ENCODE measurements at regions not wholly inside any gene's neighbourhood (a gene's known extent, or its start where the extent isn't known, plus 50 kb on each side); places are given as distances from the start of the nearest gene placed in this dataset.

DNA sequence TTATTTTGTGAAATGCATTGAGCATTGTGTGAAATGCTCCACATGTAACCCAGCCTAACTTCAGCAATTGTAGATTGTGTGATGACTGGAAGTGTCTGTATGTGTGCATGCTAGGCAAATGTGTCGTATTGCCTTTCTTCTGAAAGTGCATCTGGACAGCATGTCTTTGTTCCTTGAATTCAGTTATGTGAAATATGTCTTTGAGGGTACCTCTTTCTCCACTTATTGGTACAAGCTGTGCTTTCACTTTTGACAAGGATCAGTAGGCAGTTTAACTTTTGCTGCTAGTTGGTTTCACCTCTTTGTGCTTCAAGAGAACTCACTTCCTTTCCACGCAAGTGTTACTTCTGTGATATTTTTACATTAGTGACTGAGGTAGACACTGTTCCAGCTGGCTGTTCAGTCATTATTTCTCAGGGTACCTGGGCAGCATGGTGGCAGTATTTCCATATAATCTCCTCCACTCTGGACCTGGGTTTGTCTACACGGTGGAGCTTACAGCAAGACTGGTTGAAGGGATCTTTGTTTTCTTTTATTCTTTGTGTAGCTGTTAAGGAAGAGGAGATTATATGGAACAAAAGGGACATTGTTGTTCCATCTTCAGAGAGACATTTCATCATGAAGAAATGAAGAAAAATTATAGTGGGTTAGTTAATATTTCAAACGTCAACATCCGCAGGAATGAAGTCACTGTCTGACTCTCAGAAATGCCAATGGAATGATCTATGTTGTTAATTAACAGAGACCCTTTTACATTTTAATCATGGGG lies 175.4 kb downstream of the UTRN start:
- no peaks in the 10 kb centered on the region for H3K27me3 ChIP-seq
- H3K27ac ChIP-seq = peak overlapping the region in 1 of 2 donors; percentile 5
- TF ChIP-seq POLR2A (IDR thresholded peaks at IDR 0.05) = no peak
- TF ChIP-seq, protein P1, sequence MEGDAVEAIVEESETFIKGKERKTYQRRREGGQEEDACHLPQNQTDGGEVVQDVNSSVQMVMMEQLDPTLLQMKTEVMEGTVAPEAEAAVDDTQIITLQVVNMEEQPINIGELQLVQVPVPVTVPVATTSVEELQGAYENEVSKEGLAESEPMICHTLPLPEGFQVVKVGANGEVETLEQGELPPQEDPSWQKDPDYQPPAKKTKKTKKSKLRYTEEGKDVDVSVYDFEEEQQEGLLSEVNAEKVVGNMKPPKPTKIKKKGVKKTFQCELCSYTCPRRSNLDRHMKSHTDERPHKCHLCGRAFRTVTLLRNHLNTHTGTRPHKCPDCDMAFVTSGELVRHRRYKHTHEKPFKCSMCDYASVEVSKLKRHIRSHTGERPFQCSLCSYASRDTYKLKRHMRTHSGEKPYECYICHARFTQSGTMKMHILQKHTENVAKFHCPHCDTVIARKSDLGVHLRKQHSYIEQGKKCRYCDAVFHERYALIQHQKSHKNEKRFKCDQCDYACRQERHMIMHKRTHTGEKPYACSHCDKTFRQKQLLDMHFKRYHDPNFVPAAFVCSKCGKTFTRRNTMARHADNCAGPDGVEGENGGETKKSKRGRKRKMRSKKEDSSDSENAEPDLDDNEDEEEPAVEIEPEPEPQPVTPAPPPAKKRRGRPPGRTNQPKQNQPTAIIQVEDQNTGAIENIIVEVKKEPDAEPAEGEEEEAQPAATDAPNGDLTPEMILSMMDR (IDR thresholded peaks at IDR 0.05) = no peak
- no peak for DNase-seq
- H3K36me3 ChIP-seq (ENCODE audit: low read depth, missing control alignments) = peaks cover 3% of the 10 kb centered on the region
- no peak overlapping the region for H3K4me3 ChIP-seq
- H3K4me1 ChIP-seq = no peaks in the 10 kb centered on the region
- no peaks in the 10 kb centered on the region for H3K9me3 ChIP-seq
- WGBS, 2 donors = 67 to 70% methylated on average over 5 of the region's 5 CpGs
- intact Hi-C loops (cut with DNase I; ENCODE audit: low total_unique reads) = no loop called here

DNA sequence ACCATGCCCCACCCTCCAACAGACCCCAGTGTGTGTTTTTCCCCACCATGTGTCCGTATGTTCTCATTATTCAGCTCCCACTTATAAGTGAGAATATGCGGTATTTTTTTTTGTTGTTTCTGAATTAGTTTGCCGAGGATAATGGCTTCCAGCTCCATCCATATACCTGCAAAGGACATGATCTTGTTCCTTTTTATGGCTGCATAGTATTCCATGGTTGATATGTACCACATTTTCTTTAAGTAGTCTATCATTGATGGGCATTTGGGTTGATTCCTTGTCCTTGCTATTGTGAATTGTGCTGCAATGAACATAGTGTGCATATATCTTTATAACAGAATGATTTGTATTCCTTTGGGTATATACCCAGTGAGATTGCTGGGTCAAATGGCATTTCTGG lies 176.9 kb downstream of the UTRN start:
- intact Hi-C loops (cut with DNase I; ENCODE audit: low total_unique reads) = no loop called here
- TF ChIP-seq, protein P1 (IDR thresholded peaks at IDR 0.05) = no peak
- no peak for TF ChIP-seq POLR2A (IDR thresholded peaks at IDR 0.05)
- 92 to 96% methylated on average over 3 of the region's 3 CpGs for WGBS, 2 donors
- Histone ChIP-seq H3K27ac (no peak overlapping the region), H3K9me3 (no peaks in the 10 kb centered on the region), H3K36me3 (ENCODE audit: low read depth, missing control alignments) (peaks cover 3% of the 10 kb centered on the region), H3K4me1 (no peaks in the 10 kb centered on the region), H3K27me3 (no peaks in the 10 kb centered on the region), H3K4me3 (no peak overlapping the region)
- no peak for DNase-seq

DNA sequence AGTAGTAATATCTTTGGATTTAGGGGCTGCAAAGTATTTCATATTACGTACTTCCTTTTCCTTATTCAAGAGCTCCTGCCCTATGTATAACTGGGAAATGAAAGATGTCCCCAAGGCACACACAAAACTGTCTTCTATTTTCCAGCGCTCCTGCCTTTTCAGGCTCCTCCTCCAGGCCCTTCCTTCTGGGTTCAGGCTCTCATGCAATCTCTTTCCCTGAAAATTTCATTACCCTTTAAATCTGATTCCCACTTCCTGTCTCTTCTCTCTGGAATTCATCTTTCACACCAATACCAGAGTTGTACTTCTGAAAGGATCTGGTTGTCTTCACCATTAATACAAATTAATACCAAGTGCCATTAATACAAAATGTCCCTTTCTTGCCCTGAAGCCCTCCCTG lies 181.6 kb downstream of the UTRN start:
- Histone ChIP-seq H3K27me3 (no peaks in the 10 kb centered on the region), H3K9me3 (no peaks in the 10 kb centered on the region), H3K36me3 (ENCODE audit: low read depth, missing control alignments) (peaks cover 3% of the 10 kb centered on the region), H3K4me3 (no peak overlapping the region), H3K27ac (no peak overlapping the region), H3K4me1 (no peaks in the 10 kb centered on the region)
- WGBS, 2 donors = 83 to 90% methylated on average over 2 of the region's 2 CpGs
- TF ChIP-seq, protein P1 (IDR thresholded peaks at IDR 0.05) = no peak
- no peak for TF ChIP-seq POLR2A (IDR thresholded peaks at IDR 0.05)
- no peak for DNase-seq
- intact Hi-C loops (cut with DNase I; ENCODE audit: low total_unique reads) = no loop called here

DNA sequence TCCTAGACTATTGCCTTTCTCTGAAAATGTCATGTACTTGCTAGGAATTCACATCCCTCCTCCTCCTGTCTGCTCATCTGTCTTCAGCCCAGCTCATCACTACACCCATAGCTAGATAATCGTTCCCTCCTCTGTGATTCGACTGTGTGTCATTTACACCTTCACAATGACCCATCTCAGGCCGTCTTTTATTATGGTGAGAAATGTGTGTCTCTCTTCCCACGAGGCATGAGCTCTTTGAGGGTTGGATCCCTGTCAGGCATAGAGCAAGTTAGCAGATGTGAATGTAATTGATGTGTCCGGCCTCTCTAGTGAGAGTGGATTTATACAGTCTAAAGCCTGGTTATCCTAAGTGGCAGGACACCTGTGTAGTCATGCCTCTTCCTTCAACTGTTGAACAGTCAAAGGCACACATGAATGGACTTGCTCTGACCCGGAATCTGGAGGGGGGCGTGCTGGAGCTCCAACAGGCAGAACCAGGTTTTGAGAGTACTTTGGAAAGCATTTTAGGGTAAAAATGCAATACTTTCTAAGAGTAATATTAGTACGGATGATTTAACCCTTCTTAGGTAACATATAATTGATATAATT lies 182.1 kb downstream of the UTRN start:
- H3K27me3 ChIP-seq = no peaks in the 10 kb centered on the region
- 84 to 87% methylated on average over 8 of the region's 8 CpGs for WGBS, 2 donors
- no peaks in the 10 kb centered on the region for H3K4me1 ChIP-seq
- H3K27ac ChIP-seq = no peak overlapping the region
- intact Hi-C loops (cut with DNase I; ENCODE audit: low total_unique reads) = no loop called here
- H3K36me3 ChIP-seq (ENCODE audit: low read depth, missing control alignments) = peaks cover 3% of the 10 kb centered on the region
- no peak for DNase-seq
- TF ChIP-seq, protein P1 (IDR thresholded peaks at IDR 0.05) = no peak
- no peak for TF ChIP-seq POLR2A (IDR thresholded peaks at IDR 0.05)
- no peaks in the 10 kb centered on the region for H3K9me3 ChIP-seq
- no peak overlapping the region for H3K4me3 ChIP-seq

DNA sequence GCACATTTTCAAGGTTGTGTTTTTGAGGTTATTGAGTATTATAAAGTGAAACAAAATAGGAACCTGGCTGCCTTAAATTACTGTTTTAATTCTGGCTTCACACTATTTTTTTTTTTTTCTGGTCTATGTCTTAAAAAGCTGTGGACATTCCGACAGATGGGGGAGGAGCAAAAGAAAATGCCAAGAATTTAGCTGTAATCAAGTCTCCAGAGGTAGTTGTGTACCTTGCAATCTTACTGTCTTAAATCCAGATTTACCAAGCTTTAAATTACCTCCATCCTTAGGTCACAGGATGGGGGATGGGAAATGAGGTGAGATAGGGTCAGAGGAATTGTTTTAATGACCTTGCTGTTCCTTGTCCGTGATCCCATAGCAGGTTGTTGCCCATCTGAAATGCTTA lies 182.8 kb downstream of the UTRN start:
- intact Hi-C loops (cut with DNase I; ENCODE audit: low total_unique reads) = no loop called here
- no peak for DNase-seq
- 85 to 86% methylated on average over 2 of the region's 2 CpGs for WGBS, 2 donors
- H3K9me3 ChIP-seq = no peaks in the 10 kb centered on the region
- H3K36me3 ChIP-seq (ENCODE audit: low read depth, missing control alignments) = no peaks in the 10 kb centered on the region
- no peaks in the 10 kb centered on the region for H3K27me3 ChIP-seq
- H3K4me1 ChIP-seq = no peaks in the 10 kb centered on the region
- no peak overlapping the region for H3K27ac ChIP-seq
- H3K4me3 ChIP-seq = no peak overlapping the region
- TF ChIP-seq, protein P1 (IDR thresholded peaks at IDR 0.05) = no peak
- no peak for TF ChIP-seq POLR2A (IDR thresholded peaks at IDR 0.05)
